RPMI7951 (cell line): ENCODE measurements at regions not wholly inside any gene's neighbourhood (a gene's known extent, or its start where the extent isn't known, plus 50 kb on each side); places are given as distances from the start of the nearest gene placed in this dataset.

Experiments used
- DNase-seq: peaks from one replicate; pipeline ENCODE4 v3.0.0-alpha.2; 2012; ENCODE audit warnings: low read depth

DNA sequence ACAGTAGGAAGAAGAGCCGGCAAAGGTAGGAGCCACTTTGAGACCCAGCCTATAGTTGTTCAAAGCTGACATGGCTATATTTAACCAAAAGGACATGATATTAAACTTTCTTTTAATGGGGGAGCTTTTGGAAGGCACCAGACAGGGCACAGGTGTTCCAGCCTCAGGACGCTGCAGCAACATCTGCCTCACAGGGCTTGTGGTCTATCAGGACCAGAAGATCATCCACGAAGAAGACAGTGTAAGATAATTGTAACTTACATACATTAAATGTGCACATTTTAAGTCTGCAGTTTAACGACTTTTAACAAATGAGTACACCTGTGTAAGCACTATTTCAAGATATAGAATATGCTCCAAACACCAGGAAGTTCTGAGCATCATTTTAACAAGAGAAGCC, 168.2 kb upstream of the PMEPA1 start:
- no peak for DNase-seq

DNA sequence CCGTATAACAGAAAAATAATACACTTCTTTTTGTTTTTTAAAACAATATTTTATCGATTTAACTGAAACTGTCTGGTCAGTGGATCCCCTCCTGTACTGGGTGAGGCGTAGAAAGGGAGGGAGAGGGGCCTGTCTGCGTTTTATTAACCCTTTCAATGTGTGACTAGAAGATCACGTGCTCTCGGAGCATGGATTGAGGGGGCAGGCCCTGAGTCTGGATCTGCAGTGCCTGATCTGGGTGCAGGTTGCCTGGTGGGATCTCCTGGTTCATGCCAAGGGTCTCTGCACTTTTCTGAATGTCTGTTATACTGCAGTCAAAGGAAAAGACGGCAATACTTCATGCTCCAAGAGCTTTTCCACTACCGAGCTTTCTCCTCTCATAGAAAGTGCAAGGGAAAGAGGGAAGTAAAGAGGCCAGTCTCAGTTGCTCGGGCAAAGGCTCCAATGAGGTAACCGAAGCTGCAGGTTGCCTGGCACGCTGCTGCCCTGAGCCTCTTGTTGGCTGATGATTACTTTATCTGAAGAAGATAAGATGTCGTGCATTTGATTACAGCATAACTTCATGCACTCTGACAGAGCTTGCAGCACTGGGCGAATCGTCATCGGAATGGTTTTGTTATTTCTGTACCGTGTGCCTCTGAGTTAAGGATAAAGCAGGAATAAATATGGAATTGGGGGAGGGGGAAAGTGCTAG, 167.5 kb upstream of the PMEPA1 start:
- DNase-seq = no peak

DNA sequence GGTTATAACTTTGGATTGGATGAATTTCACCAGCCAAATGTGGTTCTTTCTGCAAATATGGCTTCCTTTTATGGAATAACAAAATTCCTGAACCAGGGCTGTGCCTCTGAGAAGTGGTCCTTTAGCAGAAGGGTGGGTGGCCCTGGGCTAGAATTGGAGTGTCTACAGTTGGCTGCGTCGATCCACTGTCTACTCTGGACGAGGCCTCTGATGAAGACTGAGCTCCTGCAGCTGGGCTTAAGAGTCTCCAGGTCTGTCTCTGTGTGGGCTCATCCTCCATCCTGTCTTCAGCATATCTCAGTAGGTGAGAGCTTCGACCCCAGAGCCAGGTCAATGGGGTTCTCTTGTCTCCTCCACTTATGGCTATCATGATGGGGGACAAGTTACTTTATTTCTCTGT, 166.3 kb upstream of the PMEPA1 start:
- DNase-seq = no peak

DNA sequence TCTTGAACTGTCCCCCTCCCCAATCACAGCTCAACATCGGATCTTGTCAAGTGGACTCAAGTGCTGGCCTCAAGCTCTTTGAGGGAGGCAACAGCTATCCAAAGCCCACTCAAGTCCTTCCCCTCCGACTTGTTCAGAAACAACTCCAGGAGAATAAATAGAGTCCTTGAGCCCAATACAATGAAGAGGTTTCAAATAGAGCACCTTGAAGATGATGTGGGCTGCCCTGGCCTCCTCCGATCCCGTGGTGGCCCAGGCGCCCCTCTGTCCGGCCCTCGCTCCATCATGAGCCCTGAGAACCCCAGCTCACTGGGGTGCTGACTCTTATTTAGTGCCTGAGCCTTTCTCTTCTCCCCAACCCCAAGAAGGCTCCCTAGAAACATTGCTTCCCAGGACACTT, 164.3 kb upstream of the PMEPA1 start:
- no peak for DNase-seq

DNA sequence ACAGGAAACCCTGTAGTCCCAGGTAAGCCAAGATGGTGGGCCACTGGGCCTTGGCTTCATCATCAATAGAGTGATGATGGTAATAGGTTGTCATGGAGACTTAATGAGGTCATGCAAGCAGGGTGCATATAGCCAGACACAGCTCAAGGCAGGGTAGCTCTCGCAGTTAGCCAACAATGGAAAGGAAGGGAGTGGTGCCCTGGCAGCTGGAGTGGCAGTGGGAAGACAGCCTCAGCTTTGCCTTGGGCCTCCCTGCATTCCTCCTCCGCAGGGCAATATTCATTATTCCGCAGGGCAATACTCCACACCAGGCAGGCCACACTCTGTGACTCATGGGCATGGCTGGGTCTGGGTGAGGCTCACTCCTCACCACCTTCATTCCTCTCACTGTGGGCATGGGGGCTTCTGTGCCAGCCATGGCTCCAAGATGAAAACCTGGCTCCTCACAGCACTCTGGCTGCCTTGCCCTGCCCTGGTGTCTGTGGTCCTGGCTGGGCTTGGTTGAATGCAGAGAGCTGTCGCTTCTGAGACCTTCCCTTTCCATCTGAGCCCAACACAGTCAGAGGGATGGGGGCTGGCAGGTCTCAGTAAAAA, 163.1 kb upstream of the PMEPA1 start:
- no peak for DNase-seq

DNA sequence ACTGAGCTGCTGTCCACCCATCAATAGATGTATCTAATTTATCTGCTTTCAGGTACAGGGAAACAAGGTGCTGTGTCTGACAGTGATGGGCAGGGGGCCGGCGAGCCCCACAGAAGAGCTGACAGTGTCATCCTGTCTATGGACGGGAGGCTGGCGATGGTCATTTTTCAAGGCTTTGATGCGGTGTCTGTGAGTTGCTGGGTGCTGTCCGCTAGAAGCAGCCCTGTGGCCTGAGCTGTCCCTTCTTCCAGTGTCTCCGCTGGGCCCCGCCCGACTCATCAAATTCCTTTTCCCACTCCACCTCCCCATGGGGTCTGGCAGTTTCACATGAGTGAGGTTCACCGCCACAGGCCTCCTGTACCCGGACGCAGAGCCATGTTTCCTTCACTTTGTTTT, 161.4 kb upstream of the PMEPA1 start:
- DNase-seq = no peak

DNA sequence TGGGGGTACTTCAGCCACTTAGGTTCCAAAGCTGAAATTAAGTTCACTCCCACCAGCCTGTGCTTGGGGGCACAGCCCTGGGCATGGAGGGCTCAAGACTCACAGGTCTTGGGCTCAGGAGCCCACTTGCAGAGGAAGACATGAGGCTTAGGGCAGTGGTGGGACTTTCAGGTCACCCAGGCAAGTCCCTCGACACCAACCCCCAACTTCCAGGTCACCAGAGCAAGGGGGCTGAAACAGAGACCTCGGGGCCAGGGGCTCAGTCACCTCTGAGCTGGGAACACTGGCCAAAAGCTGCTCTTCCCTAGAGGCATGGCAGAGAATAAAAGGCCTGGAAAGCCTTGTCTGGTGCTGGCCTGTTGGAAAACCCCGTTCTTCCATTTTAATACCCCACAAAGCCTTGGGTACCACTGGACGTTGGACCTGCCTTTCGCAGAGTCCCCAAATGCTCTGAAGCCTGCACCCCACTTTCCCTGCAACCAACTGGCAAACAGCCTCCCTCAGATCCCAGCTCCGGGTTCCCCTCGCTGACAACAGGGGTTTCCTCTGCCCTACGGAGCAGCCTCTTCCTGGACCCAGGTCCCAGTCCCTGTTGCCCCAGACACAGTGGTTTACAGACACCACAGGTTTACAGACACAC, 160.9 kb upstream of the PMEPA1 start:
- no peak for DNase-seq

DNA sequence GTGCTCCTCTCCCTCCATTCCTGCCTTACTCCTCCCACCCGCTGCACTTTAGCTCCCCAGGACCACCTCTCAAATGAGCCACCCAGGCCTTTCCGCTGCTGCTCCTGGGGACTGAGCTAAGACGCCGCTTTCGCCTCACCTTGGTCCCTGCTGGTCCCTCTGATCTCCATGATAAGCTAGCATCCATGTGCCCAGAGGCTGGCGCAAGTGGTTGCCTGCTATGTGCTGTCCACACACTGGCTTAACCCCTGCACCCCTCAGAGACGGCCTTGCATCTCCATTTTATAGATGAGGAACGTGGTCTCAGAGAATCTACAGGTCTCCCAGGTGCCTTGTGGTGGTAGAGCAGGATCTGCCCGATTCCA, 160.1 kb upstream of the PMEPA1 start:
- no peak for DNase-seq

DNA sequence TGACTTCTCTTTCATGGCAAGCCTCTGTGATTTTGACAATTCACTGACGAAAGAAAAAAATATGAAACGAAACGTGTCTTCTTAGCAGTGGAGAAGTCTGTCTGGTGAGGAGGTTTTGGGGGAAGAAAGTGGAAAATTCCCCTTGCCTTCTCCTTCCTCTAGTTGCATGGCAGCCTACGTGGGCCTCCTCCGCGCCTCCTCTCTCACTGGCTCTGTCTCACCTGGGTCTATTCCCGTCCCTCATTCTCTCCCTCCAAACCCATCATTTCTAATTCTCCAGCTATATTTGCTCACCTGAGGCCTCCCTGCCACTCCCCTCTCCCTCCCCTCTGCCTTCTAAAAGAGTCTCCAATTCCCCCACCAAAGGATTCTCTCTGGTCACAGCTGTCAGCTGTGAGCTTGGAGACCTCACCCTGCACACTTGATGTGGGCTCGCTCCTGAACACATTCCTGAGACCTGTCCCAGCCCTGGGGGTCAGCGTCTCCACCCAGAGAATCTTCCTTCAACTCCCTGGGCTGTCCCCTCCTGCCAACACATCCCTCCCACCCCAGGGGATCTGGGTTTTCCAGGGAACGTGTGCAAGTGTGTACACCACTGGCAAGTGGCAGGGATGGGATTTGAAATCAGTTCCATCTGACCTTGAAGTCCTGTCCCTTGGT, 159.6 kb upstream of the PMEPA1 start:
- DNase-seq = no peak

DNA sequence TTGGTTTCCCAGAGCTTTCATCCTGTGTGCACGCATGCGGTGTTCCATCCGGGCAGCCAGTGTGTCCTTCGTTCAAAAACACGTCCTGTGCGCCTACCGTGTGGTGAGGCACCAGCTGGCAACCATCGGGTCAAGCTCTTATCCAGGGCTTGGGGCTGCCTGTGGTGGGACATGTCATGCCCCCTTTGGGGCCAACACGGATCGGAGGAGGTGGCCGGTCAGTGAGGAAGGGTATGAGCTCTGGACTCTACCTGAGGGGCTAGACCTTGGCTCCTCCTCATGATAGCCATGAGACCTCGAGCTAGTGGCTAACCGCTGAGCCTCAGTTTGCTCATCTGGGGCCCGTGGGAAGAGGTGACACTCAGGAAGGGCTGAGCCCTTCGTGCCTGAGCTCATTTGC, 158.5 kb upstream of the PMEPA1 start:
- DNase-seq = no peak

DNA sequence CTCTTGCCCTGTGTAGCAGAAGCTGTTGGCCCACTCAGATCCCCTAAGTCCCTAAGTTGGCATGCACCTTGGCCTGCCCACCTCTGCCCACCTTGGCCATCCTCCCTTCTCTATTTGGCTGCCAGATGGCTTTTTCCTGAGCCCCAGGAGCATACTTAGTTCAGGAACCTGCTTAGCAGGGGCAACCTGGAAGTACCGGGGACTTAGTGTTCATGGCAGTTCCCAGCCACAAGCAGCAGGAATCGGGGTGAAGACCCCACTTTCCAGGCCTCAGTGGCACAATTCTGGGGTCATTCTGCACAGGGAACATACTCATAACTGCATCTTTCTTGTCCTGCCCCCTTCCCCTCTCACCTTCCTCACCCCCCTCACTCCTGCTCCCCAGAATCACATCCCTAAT, 158.0 kb upstream of the PMEPA1 start:
- DNase-seq = no peak

DNA sequence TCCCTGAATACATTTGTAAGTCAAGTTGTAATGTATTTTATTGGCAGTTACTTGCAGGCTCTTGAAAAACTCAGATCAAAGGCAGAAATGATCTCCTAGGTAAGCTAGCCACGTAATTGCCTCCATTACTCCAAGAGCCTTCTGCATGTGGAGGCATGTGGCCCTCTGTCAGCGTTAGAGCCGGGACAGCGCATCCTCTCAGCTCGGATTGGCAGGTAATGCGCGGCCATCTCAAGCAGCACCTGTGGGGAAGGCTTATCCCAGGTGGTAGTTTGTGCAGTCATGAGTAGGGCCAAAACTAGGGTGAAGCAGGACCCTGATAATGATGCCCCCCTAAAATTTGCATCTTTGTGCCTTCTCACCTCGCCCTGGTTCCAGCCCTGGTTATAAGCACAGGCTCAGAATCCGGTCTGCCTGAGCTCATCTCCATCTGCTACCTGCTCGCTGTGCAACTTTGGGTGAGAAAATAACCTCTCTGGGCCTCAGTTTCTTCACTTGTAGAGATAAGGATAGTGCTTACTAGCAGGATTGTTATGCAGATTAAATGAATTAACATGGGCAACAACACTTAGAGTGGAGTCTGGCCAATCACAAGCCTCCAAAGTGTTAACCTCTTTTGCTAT, 157.5 kb upstream of the PMEPA1 start:
- DNase-seq = no peak

DNA sequence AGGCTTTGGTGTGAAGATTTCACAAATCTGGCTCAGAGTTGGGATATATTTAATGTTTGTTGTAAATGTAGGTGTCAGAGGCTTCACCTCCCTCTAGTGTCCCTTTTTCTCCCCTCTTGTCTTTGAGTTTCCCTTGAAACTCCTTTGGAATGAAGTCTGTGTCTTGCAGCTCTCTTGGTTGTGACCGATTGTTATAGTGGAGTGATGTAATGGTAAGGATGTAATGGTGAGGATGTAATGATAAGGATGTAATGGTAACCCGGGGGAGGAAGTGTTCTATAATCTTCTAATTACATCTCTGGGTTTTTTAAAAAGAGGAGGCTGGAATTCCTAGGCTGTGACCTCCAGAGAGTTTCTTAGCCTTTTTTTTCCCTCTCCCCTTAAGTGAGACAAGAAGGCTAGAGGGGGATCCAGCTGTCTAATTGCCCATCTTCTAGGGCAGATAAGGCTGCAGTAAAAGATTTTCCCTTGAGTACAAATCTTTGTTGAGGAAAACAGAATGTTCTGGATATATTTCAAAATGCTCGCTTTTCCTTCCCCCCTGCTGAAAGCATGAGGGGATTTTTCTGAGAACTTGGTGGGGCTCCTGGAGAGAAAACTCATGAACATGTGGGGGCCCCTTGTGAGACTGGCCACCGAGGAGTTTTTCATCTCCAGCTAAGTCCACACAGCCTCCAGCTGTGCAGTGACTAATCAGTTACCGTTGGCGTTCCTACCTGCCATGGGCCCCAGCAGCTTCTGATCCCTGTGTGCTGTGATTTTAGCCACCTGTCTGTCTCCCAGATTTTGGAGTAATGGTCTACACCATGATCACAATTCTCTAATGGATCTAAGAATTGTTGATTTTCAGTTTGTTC, 156.7 kb upstream of the PMEPA1 start:
- no peak for DNase-seq

DNA sequence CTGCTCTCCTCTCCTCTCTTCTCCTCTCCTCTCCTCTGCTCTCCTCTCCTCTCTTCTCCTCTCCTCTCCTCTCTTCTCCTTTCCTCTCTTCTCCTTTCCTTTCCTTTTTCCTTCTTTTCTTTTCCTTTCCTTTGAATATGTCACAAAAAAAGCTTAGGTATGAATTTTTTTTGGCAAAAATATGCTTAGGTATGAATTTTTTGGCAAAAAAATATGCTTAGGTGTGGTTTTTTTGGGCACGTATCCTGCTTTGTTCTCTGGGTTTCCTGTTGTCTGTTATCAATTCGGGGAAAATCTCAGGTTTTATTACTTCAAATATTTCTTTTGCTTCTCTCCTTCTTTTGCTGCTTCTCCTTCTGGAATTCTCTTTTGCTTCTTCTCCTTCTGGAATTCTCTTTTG, 155.5 kb upstream of the PMEPA1 start:
- no peak for DNase-seq

DNA sequence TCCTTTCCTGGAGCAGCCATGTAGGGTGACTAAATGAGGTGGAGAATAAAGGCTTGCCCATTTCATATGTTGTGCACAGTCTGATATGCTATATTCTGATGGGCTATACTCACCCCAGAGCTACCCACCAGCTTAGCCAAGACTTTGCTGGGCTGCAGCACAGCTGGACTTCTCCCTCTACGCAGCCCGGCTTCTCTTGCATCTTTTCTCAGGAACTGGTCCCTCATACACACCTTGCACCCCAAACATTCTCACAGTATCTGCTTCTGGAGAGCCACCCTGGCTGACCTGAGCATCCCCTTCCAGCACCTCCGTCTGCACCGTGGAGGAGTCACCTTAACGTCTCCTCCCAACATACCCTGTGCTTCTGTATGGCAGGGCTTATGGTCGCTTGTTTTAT, 150.8 kb upstream of the PMEPA1 start:
- no peak for DNase-seq

DNA sequence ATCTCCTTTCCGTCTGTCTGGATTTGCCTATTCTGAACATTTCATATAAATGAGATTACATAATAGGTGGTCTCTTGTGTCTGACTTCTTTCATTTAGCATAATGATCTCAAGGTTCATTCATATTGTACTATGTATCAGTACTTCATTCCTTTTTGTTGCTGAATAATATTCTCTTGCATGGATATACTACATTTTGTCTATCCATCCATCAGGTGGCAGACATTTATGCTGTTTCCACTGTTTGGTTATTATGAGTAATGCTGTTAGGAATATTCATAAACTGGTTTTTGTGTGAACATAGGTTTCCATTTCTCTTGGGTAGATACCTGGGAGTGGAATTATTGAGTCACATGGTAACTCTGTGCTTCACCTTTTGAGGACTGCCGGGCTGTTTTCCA, 148.2 kb upstream of the PMEPA1 start:
- DNase-seq = no peak

DNA sequence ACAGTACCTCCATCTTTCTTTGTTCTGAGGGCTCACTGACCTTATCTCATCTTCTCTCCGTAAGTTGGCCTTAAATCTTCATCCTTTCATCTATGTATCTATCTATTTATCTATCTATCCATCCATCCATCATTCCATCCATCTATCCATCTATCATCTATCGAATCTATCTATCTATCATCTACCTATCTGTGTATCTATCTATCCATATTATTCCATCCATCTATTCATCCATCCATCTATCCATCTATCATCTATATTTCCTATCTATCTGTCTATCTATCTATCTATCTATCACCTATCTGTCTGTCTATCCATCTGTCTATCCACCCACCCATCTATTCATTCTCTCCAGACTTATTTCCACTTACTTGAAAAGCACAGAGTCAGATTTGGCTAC, 147.3 kb upstream of the PMEPA1 start:
- no peak for DNase-seq

DNA sequence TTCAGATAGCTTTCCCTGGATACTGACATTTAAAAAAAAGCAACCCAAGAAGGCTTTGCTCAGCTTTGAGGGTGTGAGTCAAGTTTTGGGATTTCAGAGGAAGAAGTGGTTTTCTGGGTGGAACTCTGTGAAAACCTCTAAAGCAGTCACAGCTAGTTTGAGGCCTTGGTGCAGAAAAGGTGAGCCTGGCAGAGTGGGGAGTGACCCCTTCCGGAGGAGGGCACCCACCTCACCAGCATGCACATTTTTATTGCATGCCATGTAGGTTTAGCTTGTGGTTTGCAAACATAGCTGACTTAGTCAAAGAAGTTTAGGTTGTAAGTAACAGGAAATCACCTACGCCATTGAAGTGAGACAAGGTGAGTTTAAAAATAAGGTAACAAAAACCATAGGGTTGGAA, 146.8 kb upstream of the PMEPA1 start:
- no peak for DNase-seq

DNA sequence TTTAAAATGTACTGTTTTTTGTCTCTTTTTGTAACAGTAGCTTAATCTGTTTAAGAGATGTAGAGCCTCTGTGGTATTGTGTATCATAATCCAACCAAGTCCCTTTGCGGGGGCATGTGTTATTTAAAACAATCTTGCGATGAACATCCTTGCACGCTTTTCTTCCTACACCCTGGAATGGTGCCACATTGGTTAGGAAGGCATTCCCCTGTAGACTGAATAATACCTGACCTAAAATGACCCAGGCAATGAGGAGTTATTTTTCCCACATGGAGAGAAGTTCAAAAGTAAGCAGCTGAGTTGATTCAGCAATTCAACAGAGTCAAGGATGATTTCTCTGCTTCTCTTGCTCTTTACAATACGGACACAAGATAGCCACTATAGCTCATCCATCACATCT, 142.0 kb upstream of the PMEPA1 start:
- peak; percentile 90 for DNase-seq

DNA sequence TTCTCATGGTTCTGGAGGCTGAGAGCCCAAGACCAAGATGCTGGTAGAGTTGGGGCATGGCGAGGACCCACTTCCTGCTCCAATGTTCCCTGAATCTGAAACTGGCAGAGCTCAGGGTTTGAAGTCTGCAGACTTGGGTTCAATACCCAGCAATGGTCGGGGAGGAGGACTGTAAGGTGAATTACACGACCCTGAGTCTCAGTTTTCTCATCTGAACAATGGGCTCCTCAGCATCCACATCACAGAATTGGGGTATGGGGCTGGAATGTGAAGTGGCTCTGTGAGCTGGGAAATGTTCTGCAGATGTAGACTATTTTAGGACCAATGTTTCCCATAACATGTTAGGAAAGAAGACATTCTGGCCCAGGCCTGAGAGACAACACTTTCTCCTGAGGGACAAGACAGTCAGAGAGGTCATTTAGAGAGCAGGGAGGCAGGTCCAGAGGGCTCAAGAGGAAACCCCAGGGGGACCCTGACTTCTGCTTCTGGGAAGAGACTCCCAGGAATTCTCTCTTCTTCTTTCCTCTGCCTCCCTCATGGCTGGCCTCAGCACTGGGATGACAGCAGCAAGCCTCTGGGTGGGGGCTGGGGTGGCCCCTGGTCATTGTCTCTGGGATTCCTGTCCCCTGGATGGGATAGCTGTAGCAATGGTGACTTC, 141.3 kb upstream of the PMEPA1 start:
- DNase-seq = no peak

DNA sequence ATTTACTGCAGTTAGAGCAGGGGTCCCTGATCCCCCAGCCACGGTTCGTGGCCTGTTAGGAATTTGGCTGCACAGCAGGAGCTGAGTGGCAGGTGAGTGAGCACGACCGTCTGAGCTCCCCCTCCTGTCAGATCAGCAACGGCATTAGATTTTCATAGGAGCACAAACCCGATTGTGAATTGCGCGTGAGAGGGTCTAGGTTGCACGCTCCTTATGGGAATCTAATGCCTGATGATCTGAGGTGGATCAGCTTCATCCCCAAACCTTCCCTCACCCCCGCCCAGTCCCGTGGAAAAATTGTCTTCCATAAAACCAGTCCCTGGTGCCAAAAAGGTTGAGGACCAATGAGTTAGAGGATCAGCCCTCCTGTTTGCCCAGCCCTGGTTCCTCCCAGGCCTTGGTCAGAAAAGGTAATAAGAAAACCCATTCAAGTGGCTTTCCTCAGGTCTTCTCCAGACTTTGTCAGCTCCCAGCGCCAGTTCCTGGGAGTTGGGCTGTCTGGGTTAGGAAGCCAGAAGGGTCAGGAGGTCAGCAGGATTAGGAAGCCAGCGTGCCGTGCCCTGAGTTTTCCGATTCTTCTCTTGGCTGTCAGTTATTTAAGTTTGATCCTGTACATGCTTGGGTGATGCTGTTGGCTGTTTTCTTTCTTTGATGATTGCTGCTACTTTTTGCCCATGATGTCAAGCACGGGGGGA, 139.9 kb upstream of the PMEPA1 start:
- no peak for DNase-seq
